HEK293 (cell line): ENCODE measurements at regions not wholly inside any gene's neighbourhood (a gene's known extent, or its start where the extent isn't known, plus 50 kb on each side); places are given as distances from the start of the nearest gene placed in this dataset.

Experiments used
- CTCF ChIA-PET: fragments of 350-600 bp; formaldehyde crosslinking; extraction: SDS; loops from one replicate; lab custom pipeline; 2021; ENCODE audit warnings: antibody characterized with exemption; lab: Yijun Ruan, JAX
- POLR2A ChIA-PET: fragments of 300-600 bp; formaldehyde crosslinking; extraction: SDS; loops from one replicate; lab custom pipeline; 2020; ENCODE audit warnings: antibody characterized with exemption, inconsistent platforms; lab: Yijun Ruan, JAX
- H3K27ac ChIP-seq: fragments of 200-500 bp; sonication (Bioruptor generic); 2 replicates; pipeline ENCODE4 v1.5.1; 2014; ENCODE audit warnings: low read depth, low read length, control low read depth, inconsistent platforms; ENCODE audit errors: extremely low read depth
- H3K36me3 ChIP-seq, 2 experiments: fragments of 200-500 bp in 1 of 2; sonication (Bioruptor generic) in 1 of 2; 1 replicate in 1 of 2; 2 replicates in 1 of 2; pipeline ENCODE4 v1.5.1; 2014 to 2017; ENCODE audit warnings: inconsistent platforms in 2 of 2, low read length in 2 of 2; ENCODE audit not compliant: control insufficient read depth in 2 of 2, insufficient read depth in 1 of 2
- H3K4me1 ChIP-seq: fragments of 200-500 bp; sonication (Bioruptor generic); 2 replicates; pipeline ENCODE4 v1.5.1; 2014; ENCODE audit warnings: mild to moderate bottlenecking, low read length, inconsistent platforms; ENCODE audit not compliant: control insufficient read depth, insufficient read depth
- H3K4me3 ChIP-seq: 2 replicates; pipeline ENCODE4 v1.5.1; 2011; ENCODE audit warnings: low read depth, mild to moderate bottlenecking, control low read depth, low read length, moderate library complexity
- H3K9me3 ChIP-seq: fragments of 200-500 bp; sonication (Bioruptor generic); 2 replicates; pipeline ENCODE4 v1.5.1; 2014; ENCODE audit warnings: low read depth, low read length, inconsistent platforms; ENCODE audit not compliant: control insufficient read depth, insufficient read depth
- GLIS1 ChIP-seq: fragments of 450-650 bp; formaldehyde crosslinking; IDR thresholded peaks from 2 replicates; pipeline ENCODE4 v1.5.1; 2016; ENCODE audit warnings: missing biosample characterization, missing genetic modification characterization
- HOXA7 ChIP-seq: sonication (generic); formaldehyde crosslinking; IDR thresholded peaks from 2 replicates; pipeline ENCODE4 v1.8.1; 2022; ENCODE audit warnings: missing genetic modification reagents, borderline replicate concordance
- HOXD13 ChIP-seq: sonication (generic); formaldehyde crosslinking; IDR thresholded peaks from 2 replicates; pipeline ENCODE4 v1.8.0; 2022; ENCODE audit warnings: missing genetic modification reagents, borderline replicate concordance
- MEIS1 ChIP-seq: sonication (generic); formaldehyde crosslinking; IDR thresholded peaks from 2 replicates; pipeline ENCODE4 v1.8.1; 2022; ENCODE audit warnings: missing genetic modification reagents, mild to moderate bottlenecking, borderline replicate concordance
- OVOL3 ChIP-seq: fragments of 450-650 bp; formaldehyde crosslinking; IDR thresholded peaks from 2 replicates; pipeline ENCODE4 v1.5.1; 2016; ENCODE audit warnings: missing biosample characterization, missing genetic modification characterization
- ZBTB21 ChIP-seq: fragments of 450-650 bp; formaldehyde crosslinking; IDR thresholded peaks from 2 replicates; pipeline ENCODE4 v1.5.1; 2017; ENCODE audit warnings: missing biosample characterization, missing genetic modification characterization
- ZNF10 ChIP-seq: fragments of 450-650 bp; formaldehyde crosslinking; IDR thresholded peaks from 2 replicates; pipeline ENCODE4 v1.5.1; 2017; ENCODE audit warnings: missing biosample characterization, missing genetic modification characterization
- ZNF140 ChIP-seq: fragments of 450-650 bp; formaldehyde crosslinking; IDR thresholded peaks from 2 replicates; pipeline ENCODE4 v1.5.1; 2016; ENCODE audit warnings: missing biosample characterization, missing genetic modification characterization
- ZNF214 ChIP-seq: fragments of 450-650 bp; formaldehyde crosslinking; IDR thresholded peaks from 2 replicates; pipeline ENCODE4 v1.5.1; 2017; ENCODE audit warnings: missing biosample characterization, mild to moderate bottlenecking, missing genetic modification characterization, borderline replicate concordance
- ZNF23 ChIP-seq: fragments of 450-650 bp; formaldehyde crosslinking; IDR thresholded peaks from 2 replicates; pipeline ENCODE4 v1.5.1; 2016; ENCODE audit warnings: missing biosample characterization, missing genetic modification characterization, borderline replicate concordance
- ZNF366 ChIP-seq: fragments of 450-650 bp; formaldehyde crosslinking; conservative IDR thresholded peaks from 2 replicates; pipeline ENCODE4 v1.5.1; 2016; ENCODE audit warnings: missing biosample characterization, missing genetic modification characterization
- ZNF529 ChIP-seq: fragments of 450-650 bp; formaldehyde crosslinking; IDR thresholded peaks from 2 replicates; pipeline ENCODE4 v1.5.1; 2017; ENCODE audit warnings: missing genetic modification characterization, missing biosample characterization; ENCODE audit not compliant: insufficient replicate concordance
- ZNF707 ChIP-seq: fragments of 450-650 bp; formaldehyde crosslinking; IDR thresholded peaks from 2 replicates; pipeline ENCODE4 v1.5.1; 2016; ENCODE audit warnings: missing biosample characterization, missing genetic modification characterization
- ZNF792 ChIP-seq: fragments of 450-650 bp; formaldehyde crosslinking; IDR thresholded peaks from 2 replicates; pipeline ENCODE4 v1.5.1; 2016; ENCODE audit warnings: missing biosample characterization, missing genetic modification characterization
- TF ChIP-seq, protein P1 (sequence below): sonication (generic); formaldehyde crosslinking; IDR thresholded peaks from 2 replicates; pipeline ENCODE4 v1.8.1; 2022; ENCODE audit warnings: mild to moderate bottlenecking, moderate library complexity, missing genetic modification reagents
- TF ChIP-seq, protein P2 (sequence below): fragments of 450-650 bp; formaldehyde crosslinking; IDR thresholded peaks from 2 replicates; pipeline ENCODE4 v1.5.1; 2017; ENCODE audit warnings: missing biosample characterization, mild to moderate bottlenecking, missing genetic modification characterization, moderate library complexity
- TF ChIP-seq, protein P3 (sequence below): fragments of 450-650 bp; formaldehyde crosslinking; IDR thresholded peaks from 2 replicates; pipeline ENCODE4 v1.5.0; 2017; ENCODE audit warnings: missing biosample characterization, missing genetic modification characterization, borderline replicate concordance
- TF ChIP-seq, protein P4 (sequence below): fragments of 450-650 bp; formaldehyde crosslinking; IDR thresholded peaks from 2 replicates; pipeline ENCODE4 v1.5.1; 2016; ENCODE audit warnings: missing biosample characterization, missing genetic modification characterization
- TF ChIP-seq, protein P5 (sequence below): fragments of 450-650 bp; formaldehyde crosslinking; IDR thresholded peaks from 2 replicates; pipeline ENCODE4 v1.5.1; 2017; ENCODE audit warnings: missing biosample characterization, missing genetic modification characterization
- TF ChIP-seq, protein P6 (sequence below): fragments of 450-650 bp; formaldehyde crosslinking; IDR thresholded peaks from 2 replicates; pipeline ENCODE4 v1.5.1; 2016; ENCODE audit warnings: missing biosample characterization, missing genetic modification characterization

DNA sequence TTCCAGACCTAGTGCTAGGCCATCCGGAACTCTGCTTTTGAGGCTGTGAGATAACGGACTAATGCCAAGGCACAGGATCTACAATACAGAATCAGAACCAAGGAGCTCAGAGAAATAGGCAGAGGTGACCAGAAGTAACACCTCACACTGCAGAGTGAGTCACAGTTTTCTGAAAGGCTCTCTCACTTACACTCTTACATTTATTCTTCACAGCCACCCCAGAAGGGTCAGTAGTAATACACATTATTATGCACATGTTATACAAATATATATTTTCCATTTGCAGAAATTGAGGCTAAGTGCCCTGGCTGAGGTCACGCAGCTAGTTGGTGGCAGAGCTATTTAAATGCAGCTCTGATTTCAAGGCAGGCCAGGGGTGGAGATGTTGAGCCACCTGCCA, 542.5 kb downstream of the OMA1 start:
- ChIA-PET POLR2A (no interaction called here), CTCF (no interaction called here)
- TF ChIP-seq, protein P1, sequence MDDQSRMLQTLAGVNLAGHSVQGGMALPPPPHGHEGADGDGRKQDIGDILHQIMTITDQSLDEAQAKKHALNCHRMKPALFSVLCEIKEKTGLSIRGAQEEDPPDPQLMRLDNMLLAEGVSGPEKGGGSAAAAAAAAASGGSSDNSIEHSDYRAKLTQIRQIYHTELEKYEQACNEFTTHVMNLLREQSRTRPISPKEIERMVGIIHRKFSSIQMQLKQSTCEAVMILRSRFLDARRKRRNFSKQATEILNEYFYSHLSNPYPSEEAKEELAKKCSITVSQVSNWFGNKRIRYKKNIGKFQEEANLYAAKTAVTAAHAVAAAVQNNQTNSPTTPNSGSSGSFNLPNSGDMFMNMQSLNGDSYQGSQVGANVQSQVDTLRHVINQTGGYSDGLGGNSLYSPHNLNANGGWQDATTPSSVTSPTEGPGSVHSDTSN (CRISPR knock-in tag): no peak
- TF ChIP-seq ZNF10 (tag by site-specific recombination) (no peak), HOXA7 (CRISPR knock-in tag) (no peak), ZNF23 (tag by site-specific recombination) (no peak), ZBTB21 (tag by site-specific recombination) (no peak), OVOL3 (no peak), ZNF140 (tag by site-specific recombination) (no peak), ZNF366 (tag by site-specific recombination) (no peak), ZNF792 (tag by site-specific recombination) (no peak), HOXD13 (CRISPR knock-in tag) (no peak), ZNF707 (tag by site-specific recombination) (no peak), GLIS1 (tag by site-specific recombination) (no peak), ZNF214 (tag by site-specific recombination) (no peak), MEIS1 (no peak)
- TF ChIP-seq, protein P2, sequence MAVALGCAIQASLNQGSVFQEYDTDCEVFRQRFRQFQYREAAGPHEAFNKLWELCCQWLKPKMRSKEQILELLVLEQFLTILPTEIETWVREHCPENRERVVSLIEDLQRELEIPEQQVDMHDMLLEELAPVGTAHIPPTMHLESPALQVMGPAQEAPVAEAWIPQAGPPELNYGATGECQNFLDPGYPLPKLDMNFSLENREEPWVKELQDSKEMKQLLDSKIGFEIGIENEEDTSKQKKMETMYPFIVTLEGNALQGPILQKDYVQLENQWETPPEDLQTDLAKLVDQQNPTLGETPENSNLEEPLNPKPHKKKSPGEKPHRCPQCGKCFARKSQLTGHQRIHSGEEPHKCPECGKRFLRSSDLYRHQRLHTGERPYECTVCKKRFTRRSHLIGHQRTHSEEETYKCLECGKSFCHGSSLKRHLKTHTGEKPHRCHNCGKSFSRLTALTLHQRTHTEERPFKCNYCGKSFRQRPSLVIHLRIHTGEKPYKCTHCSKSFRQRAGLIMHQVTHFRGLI (tag by site-specific recombination): no peak
- TF ChIP-seq, protein P3, sequence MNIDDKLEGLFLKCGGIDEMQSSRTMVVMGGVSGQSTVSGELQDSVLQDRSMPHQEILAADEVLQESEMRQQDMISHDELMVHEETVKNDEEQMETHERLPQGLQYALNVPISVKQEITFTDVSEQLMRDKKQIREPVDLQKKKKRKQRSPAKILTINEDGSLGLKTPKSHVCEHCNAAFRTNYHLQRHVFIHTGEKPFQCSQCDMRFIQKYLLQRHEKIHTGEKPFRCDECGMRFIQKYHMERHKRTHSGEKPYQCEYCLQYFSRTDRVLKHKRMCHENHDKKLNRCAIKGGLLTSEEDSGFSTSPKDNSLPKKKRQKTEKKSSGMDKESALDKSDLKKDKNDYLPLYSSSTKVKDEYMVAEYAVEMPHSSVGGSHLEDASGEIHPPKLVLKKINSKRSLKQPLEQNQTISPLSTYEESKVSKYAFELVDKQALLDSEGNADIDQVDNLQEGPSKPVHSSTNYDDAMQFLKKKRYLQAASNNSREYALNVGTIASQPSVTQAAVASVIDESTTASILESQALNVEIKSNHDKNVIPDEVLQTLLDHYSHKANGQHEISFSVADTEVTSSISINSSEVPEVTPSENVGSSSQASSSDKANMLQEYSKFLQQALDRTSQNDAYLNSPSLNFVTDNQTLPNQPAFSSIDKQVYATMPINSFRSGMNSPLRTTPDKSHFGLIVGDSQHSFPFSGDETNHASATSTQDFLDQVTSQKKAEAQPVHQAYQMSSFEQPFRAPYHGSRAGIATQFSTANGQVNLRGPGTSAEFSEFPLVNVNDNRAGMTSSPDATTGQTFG (tag by site-specific recombination): no peak
- TF ChIP-seq, protein P4, sequence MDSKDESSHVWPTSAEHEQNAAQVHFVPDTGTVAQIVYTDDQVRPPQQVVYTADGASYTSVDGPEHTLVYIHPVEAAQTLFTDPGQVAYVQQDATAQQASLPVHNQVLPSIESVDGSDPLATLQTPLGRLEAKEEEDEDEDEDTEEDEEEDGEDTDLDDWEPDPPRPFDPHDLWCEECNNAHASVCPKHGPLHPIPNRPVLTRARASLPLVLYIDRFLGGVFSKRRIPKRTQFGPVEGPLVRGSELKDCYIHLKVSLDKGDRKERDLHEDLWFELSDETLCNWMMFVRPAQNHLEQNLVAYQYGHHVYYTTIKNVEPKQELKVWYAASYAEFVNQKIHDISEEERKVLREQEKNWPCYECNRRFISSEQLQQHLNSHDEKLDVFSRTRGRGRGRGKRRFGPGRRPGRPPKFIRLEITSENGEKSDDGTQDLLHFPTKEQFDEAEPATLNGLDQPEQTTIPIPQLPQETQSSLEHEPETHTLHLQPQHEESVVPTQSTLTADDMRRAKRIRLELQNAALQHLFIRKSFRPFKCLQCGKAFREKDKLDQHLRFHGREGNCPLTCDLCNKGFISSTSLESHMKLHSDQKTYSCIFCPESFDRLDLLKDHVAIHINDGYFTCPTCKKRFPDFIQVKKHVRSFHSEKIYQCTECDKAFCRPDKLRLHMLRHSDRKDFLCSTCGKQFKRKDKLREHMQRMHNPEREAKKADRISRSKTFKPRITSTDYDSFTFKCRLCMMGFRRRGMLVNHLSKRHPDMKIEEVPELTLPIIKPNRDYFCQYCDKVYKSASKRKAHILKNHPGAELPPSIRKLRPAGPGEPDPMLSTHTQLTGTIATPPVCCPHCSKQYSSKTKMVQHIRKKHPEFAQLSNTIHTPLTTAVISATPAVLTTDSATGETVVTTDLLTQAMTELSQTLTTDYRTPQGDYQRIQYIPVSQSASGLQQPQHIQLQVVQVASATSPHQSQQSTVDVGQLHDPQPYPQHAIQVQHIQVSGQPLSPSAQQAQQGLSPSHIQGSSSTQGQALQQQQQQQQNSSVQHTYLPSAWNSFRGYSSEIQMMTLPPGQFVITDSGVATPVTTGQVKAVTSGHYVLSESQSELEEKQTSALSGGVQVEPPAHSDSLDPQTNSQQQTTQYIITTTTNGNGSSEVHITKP: no peak
- H3K9me3 ChIP-seq: no peaks in the 10 kb centered on the region
- H3K27ac ChIP-seq: no peak overlapping the region
- no peak overlapping the region for H3K4me3 ChIP-seq
- H3K36me3 ChIP-seq: no peaks in the 10 kb centered on the region
- H3K4me1 ChIP-seq: no peaks in the 10 kb centered on the region

DNA sequence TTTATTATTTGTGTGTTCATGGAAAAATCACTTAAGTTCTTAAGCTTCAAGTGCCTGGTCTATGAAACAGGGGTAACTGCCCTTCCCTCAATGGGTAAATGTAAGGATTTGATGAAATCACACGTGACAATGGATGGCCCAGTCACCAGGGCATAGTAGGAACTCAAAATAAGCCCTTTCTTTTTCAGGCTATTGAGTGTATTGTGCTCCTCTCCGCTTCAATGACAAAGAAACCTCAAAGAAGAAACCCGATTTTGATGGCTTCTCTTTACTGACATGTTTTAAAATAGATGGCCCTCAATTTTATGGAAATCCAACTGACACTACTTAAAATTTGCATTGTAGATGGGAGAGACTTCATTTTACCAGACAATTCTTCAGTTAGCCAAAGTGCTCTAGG, 543.5 kb downstream of the OMA1 start:
- no peak overlapping the region for H3K4me3 ChIP-seq
- H3K36me3 ChIP-seq: no peaks in the 10 kb centered on the region
- CTCF ChIA-PET: no interaction called here
- H3K4me1 ChIP-seq: no peaks in the 10 kb centered on the region
- H3K27ac ChIP-seq: no peak overlapping the region
- H3K9me3 ChIP-seq: no peaks in the 10 kb centered on the region
- POLR2A ChIA-PET: no interaction called here
- TF ChIP-seq ZNF529 (tag by site-specific recombination): no peak
- TF ChIP-seq, protein P5, sequence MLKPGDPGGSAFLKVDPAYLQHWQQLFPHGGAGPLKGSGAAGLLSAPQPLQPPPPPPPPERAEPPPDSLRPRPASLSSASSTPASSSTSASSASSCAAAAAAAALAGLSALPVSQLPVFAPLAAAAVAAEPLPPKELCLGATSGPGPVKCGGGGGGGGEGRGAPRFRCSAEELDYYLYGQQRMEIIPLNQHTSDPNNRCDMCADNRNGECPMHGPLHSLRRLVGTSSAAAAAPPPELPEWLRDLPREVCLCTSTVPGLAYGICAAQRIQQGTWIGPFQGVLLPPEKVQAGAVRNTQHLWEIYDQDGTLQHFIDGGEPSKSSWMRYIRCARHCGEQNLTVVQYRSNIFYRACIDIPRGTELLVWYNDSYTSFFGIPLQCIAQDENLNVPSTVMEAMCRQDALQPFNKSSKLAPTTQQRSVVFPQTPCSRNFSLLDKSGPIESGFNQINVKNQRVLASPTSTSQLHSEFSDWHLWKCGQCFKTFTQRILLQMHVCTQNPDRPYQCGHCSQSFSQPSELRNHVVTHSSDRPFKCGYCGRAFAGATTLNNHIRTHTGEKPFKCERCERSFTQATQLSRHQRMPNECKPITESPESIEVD: no peak
- TF ChIP-seq, protein P6, sequence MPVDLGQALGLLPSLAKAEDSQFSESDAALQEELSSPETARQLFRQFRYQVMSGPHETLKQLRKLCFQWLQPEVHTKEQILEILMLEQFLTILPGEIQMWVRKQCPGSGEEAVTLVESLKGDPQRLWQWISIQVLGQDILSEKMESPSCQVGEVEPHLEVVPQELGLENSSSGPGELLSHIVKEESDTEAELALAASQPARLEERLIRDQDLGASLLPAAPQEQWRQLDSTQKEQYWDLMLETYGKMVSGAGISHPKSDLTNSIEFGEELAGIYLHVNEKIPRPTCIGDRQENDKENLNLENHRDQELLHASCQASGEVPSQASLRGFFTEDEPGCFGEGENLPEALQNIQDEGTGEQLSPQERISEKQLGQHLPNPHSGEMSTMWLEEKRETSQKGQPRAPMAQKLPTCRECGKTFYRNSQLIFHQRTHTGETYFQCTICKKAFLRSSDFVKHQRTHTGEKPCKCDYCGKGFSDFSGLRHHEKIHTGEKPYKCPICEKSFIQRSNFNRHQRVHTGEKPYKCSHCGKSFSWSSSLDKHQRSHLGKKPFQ: no peak
